ENCODE measurements at regions not wholly inside any gene's neighbourhood (a gene's known extent, or its start where the extent isn't known, plus 50 kb on each side); places are given as distances from the start of the nearest gene placed in this dataset.

GRCh38 chr15:81073801-81074200, 60.3 kb upstream of the CFAP161 start:
- ChIA-PET CTCF (interaction anchor here (0.6 to 0.9 kb wide), 2 partner anchors 72 to 276 kb away, joined by 3 read pairs; no protein-coding TSS in a partner anchor), POLR2A (interaction anchor here (0.8 to 1.3 kb wide), 2 partner anchors 19 to 73 kb away, joined by 3 read pairs; partner anchors contain the start of gene TLNRD1)
- TF ChIP-seq CTCF (IDR thresholded peaks at IDR 0.05; ENCODE audit: unreplicated experiment): no peak
- peak overlapping the region; percentile 43 for H3K27ac Mint-ChIP-seq (ENCODE audit: low read depth, unreplicated experiment)
- no peaks in the 10 kb centered on the region for H3K27me3 Mint-ChIP-seq (ENCODE audit: insufficient read depth, unreplicated experiment)
- no peak for DNase-seq (ENCODE audit: unreplicated experiment)
- H3K4me3 Mint-ChIP-seq (ENCODE audit: unreplicated experiment): no peak overlapping the region
- peaks cover 9% of the 10 kb centered on the region for H3K9me3 Mint-ChIP-seq (ENCODE audit: unreplicated experiment)
- peaks cover 5% of the 10 kb centered on the region for H3K36me3 Mint-ChIP-seq (ENCODE audit: insufficient read depth, unreplicated experiment)
- BruUV-seq (replicated peaks): no TSS peak
- H3K4me1 Mint-ChIP-seq (ENCODE audit: insufficient read depth, unreplicated experiment): peaks cover 19% of the 10 kb centered on the region
- intact Hi-C loops (cut with micrococcal nuclease): no loop called here

- no peaks in the 10 kb centered on the region for H3K27me3 Mint-ChIP-seq (ENCODE audit: insufficient read depth, unreplicated experiment)
- H3K27ac Mint-ChIP-seq (ENCODE audit: low read depth, unreplicated experiment): no peak overlapping the region
- CTCF ChIA-PET: interaction anchor here (0.6 kb wide), 1 partner anchor 507 kb away, joined by 3 read pairs; no protein-coding TSS in a partner anchor
- POLR2A ChIA-PET: interaction anchor here (1.3 kb wide), 1 partner anchor 18 kb away, joined by 3 read pairs; no protein-coding TSS in a partner anchor
- H3K36me3 Mint-ChIP-seq (ENCODE audit: insufficient read depth, unreplicated experiment): no peaks in the 10 kb centered on the region
- no peak overlapping the region for H3K4me3 Mint-ChIP-seq (ENCODE audit: unreplicated experiment)
- BruUV-seq (replicated peaks): no TSS peak
- TF ChIP-seq CTCF (IDR thresholded peaks at IDR 0.05; ENCODE audit: unreplicated experiment): no peak
- no peak for DNase-seq (ENCODE audit: unreplicated experiment)
- peaks cover 9% of the 10 kb centered on the region for H3K9me3 Mint-ChIP-seq (ENCODE audit: unreplicated experiment)
- peaks cover 19% of the 10 kb centered on the region for H3K4me1 Mint-ChIP-seq (ENCODE audit: insufficient read depth, unreplicated experiment)
- intact Hi-C loops (cut with micrococcal nuclease): no loop called here
Measured at GRCh38 chr15:81074773-81075172, 59.3 kb upstream of the CFAP161 start.

GRCh38 chr15:81075272-81075671, 58.8 kb upstream of the CFAP161 start:
- Mint-ChIP-seq H3K27ac (ENCODE audit: low read depth, unreplicated experiment) (no peak overlapping the region), H3K4me1 (ENCODE audit: insufficient read depth, unreplicated experiment) (peaks cover 19% of the 10 kb centered on the region), H3K4me3 (ENCODE audit: unreplicated experiment) (no peak overlapping the region), H3K9me3 (ENCODE audit: unreplicated experiment) (peaks cover 9% of the 10 kb centered on the region), H3K27me3 (ENCODE audit: insufficient read depth, unreplicated experiment) (no peaks in the 10 kb centered on the region), H3K36me3 (ENCODE audit: insufficient read depth, unreplicated experiment) (no peaks in the 10 kb centered on the region)
- no peak for TF ChIP-seq CTCF (IDR thresholded peaks at IDR 0.05; ENCODE audit: unreplicated experiment)
- intact Hi-C loops (cut with micrococcal nuclease): no loop called here
- CTCF ChIA-PET: interaction anchor here (0.6 to 1.1 kb wide), 2 partner anchors 191 to 508 kb away, joined by 3 to 8 read pairs; no protein-coding TSS in a partner anchor
- no TSS peak for BruUV-seq (replicated peaks)
- no peak for DNase-seq (ENCODE audit: unreplicated experiment)
- POLR2A ChIA-PET: interaction anchor here (0.6 kb wide), 1 partner anchor 146 kb away, joined by 3 read pairs; no protein-coding TSS in a partner anchor

GRCh38 chr15:81080996-81081395, 53.1 kb upstream of the CFAP161 start:
- CTCF ChIA-PET: interaction anchor here (0.6 kb wide), 1 partner anchor 416 kb away, joined by 3 read pairs; no protein-coding TSS in a partner anchor
- peaks cover 8% of the 10 kb centered on the region for H3K9me3 Mint-ChIP-seq (ENCODE audit: unreplicated experiment)
- intact Hi-C loops (cut with micrococcal nuclease): no loop called here
- no peak overlapping the region for H3K4me3 Mint-ChIP-seq (ENCODE audit: unreplicated experiment)
- H3K36me3 Mint-ChIP-seq (ENCODE audit: insufficient read depth, unreplicated experiment): no peaks in the 10 kb centered on the region
- no peak overlapping the region for H3K27ac Mint-ChIP-seq (ENCODE audit: low read depth, unreplicated experiment)
- H3K27me3 Mint-ChIP-seq (ENCODE audit: insufficient read depth, unreplicated experiment): no peaks in the 10 kb centered on the region
- no peak for TF ChIP-seq CTCF (IDR thresholded peaks at IDR 0.05; ENCODE audit: unreplicated experiment)
- POLR2A ChIA-PET: no interaction called here
- no peaks in the 10 kb centered on the region for H3K4me1 Mint-ChIP-seq (ENCODE audit: insufficient read depth, unreplicated experiment)
- no TSS peak for BruUV-seq (replicated peaks)
- DNase-seq (ENCODE audit: unreplicated experiment): no peak
